ENCODE measurements at regions not wholly inside any gene's neighbourhood (a gene's known extent, or its start where the extent isn't known, plus 50 kb on each side); places are given as distances from the start of the nearest gene placed in this dataset.
"Not testable (repeated sequence)": the region's sequence is repeated elsewhere in the genome, so short reads cannot be mapped to it uniquely, and the experiment has no call there.

DNA sequence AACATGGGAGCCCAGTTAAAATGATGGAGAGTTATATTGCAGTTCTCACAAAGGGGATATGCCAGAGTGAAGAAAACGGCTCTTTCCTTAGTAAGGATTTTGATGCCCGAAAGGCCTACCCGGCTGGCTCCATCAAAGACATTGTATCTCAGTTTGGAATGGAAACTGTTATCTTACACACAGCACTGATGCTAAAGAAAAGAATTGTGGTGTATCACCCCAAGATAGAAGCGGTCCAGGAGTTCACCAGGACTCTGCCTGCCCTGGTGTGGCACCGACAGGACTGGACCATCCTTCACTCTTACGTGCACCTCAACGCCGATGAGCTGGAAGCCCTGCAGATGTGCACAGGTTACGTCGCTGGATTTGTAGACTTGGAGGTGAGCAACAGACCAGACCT is 93.7 kb downstream of the RBMX2 start:
- TF ChIP-seq SPI1, POLR2A, TAF1, POLR2AphosphoS5, POU2F2 (IDR thresholded peaks at IDR 0.05; ENCODE audit: low read depth, low read length): not testable (repeated sequence)

All from GM12891 (cell line).